BJ (cell line): ENCODE measurements at regions not wholly inside any gene's neighbourhood (a gene's known extent, or its start where the extent isn't known, plus 50 kb on each side); places are given as distances from the start of the nearest gene placed in this dataset.

Experiments used
- CTCF ChIA-PET: fragments of 350-600 bp; formaldehyde crosslinking; extraction: SDS; loops from one replicate; lab custom pipeline; 2021; ENCODE audit warnings: antibody characterized with exemption, inconsistent platforms; lab: Yijun Ruan, JAX
- POLR2A ChIA-PET: fragments of 300-600 bp; sonication (Branson Sonifier 250); formaldehyde crosslinking; extraction: SDS; loops from one replicate; lab custom pipeline; 2021; ENCODE audit warnings: antibody characterized with exemption; lab: Charles Lee
- DNase-seq: peaks from one replicate; pipeline ENCODE4 v3.0.0-alpha.2; 2011; ENCODE audit warnings: low read depth
- H3K27me3 ChIP-seq: 2 replicates; pipeline ENCODE4 v1.6.0; 2011; ENCODE audit warnings: low read length; ENCODE audit not compliant: control insufficient read depth, insufficient read depth
- H3K36me3 ChIP-seq: 2 replicates; pipeline ENCODE4 v1.5.1; 2011; ENCODE audit warnings: low read length; ENCODE audit not compliant: control insufficient read depth, insufficient read depth
- H3K4me3 ChIP-seq: 2 replicates; pipeline ENCODE4 v1.5.1; 2011; ENCODE audit warnings: low read depth, mild to moderate bottlenecking, control low read depth, low read length
- TF ChIP-seq, protein P1 (sequence below): IDR thresholded peaks from 2 replicates; pipeline ENCODE4 v1.5.1; 2011; ENCODE audit warnings: low read depth, mild to moderate bottlenecking, control low read depth, inconsistent platforms, low read length, moderate library complexity; ENCODE audit not compliant: insufficient read depth

DNA sequence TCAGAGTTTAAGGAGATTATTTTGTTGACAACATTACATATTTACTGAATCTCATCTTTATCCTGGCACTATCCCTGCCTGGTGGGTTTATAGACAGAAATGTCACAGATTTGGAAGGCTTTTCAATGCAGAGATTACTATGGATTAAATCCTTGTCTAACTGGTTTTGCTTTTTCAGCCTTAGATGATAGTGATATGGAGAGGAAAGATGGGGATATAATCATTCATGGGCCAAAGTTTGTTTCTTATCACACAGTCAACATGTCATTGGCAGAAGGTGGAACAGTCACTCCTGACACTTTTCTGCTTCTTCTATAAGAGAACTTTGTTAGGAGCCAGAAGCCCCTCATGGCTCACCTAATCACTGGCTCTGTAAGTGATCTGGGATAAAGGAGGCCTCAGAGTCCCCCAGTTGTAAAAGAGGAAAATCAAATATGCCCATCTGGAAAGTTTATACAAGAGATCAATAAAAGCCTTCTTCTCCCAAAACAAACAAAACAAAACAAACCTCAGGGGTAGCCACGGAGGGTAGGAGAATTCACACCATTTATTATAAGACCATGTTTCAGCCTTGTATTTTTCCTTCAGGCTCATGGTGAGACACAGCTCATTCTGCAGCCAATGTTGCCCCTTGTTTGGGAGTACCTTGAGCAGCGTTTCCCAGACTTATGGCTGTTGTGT, 101.2 kb downstream of the PCSK1 start:
- Histone ChIP-seq H3K27me3 (no peaks in the 10 kb centered on the region), H3K36me3 (no peaks in the 10 kb centered on the region), H3K4me3 (no peak overlapping the region)
- ChIA-PET POLR2A (no interaction called here), CTCF (interaction anchor here (1.6 kb wide), 1 partner anchor 473 kb away, joined by 5 read pairs; no protein-coding TSS in a partner anchor)
- TF ChIP-seq, protein P1, sequence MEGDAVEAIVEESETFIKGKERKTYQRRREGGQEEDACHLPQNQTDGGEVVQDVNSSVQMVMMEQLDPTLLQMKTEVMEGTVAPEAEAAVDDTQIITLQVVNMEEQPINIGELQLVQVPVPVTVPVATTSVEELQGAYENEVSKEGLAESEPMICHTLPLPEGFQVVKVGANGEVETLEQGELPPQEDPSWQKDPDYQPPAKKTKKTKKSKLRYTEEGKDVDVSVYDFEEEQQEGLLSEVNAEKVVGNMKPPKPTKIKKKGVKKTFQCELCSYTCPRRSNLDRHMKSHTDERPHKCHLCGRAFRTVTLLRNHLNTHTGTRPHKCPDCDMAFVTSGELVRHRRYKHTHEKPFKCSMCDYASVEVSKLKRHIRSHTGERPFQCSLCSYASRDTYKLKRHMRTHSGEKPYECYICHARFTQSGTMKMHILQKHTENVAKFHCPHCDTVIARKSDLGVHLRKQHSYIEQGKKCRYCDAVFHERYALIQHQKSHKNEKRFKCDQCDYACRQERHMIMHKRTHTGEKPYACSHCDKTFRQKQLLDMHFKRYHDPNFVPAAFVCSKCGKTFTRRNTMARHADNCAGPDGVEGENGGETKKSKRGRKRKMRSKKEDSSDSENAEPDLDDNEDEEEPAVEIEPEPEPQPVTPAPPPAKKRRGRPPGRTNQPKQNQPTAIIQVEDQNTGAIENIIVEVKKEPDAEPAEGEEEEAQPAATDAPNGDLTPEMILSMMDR: no peak
- no peak for DNase-seq

DNA sequence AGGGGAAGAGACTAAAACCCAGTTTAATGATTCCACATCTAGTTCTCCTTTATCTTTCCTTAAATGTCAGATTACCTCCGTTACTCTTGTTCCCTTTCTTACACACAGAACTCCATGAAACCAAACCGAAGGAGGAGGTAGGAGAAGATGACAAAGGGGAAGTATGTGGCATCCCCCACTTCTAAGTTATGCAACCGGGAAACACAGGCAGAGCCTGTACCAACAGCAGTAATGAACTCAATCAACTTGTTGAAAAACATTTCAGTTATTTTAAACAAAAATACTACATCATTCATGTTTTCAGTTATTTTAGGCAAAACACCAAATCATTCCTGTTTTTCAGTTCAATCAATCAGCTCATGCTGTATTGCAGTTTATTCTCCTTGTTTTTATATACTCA, 101.8 kb downstream of the PCSK1 start:
- ChIA-PET CTCF (interaction anchor here (1.6 kb wide), 1 partner anchor 472 kb away, joined by 5 read pairs; no protein-coding TSS in a partner anchor), POLR2A (no interaction called here)
- no peaks in the 10 kb centered on the region for H3K36me3 ChIP-seq
- no peaks in the 10 kb centered on the region for H3K27me3 ChIP-seq
- TF ChIP-seq, protein P1: no peak
- DNase-seq: no peak
- H3K4me3 ChIP-seq: no peak overlapping the region

DNA sequence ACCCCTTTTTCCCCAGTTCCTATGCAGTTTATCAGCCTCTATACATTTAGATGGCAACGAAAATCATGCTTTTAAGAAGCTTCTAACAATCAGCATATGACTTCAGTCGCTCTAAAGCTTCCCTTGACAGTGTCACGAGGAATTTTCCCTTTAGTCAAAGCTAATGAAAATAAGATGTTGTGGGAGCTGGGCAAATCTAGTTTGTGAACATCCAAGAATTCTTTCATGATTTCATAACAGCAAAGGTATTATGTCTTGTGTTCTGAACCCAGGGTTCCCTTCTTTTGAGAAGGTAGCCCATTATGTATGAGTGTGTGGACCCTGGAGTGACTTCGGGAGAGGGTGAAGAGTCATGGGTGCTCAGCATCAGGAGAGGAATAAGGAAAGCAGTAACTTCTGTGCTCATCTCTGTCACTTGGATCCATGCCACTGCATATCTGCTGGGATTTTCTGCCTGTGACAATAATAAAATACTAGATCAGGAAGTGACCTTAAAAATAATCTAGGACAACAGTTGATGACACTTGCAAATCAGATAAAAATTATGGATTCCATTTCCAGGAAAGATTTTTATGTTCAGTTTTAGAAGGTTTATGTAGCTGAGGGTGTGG, 102.4 kb downstream of the PCSK1 start:
- DNase-seq: no peak
- TF ChIP-seq, protein P1: no peak
- POLR2A ChIA-PET: interaction anchor here (0.8 kb wide), 1 partner anchor 496 kb away, joined by 3 read pairs; no protein-coding TSS in a partner anchor

DNA sequence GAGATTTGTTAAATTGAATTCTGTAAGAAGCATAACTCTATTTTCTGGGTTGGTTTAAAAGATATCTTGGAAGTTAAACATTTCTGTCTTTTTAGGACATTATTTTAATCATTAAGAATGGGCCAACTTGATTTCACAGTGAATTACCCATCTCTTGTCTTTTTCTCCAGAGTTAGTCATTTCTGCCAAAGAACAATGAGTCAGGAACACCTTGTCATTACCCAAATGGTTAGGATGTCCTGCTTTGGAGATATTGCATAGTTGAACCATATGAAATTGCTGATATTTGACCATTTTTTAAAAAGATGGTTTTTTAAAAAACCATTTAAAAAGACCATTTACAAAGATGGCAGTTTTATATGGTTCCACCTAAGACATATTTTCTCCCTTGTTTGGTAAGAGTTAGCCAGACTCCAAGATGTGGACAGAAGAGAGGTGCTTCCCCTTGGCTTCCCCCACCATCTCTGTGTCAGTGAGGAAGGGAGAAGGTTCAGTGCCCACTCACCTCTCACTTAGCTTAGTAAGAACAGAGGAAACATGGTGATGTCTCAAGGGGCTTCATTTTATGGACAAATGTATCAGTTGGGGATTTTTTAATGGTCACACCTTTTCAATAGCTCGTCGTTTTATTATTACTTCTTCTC, 103.0 kb downstream of the PCSK1 start:
- H3K36me3 ChIP-seq: no peaks in the 10 kb centered on the region
- ChIA-PET POLR2A (interaction anchor here (0.8 to 1.1 kb wide), 3 partner anchors 32 to 495 kb away, joined by 3 to 4 read pairs (median 3); no protein-coding TSS in a partner anchor), CTCF (interaction anchor here (1.6 to 1.8 kb wide), 2 partner anchors 470 to 471 kb away, joined by 5 read pairs; no protein-coding TSS in a partner anchor)
- no peak for DNase-seq
- H3K27me3 ChIP-seq: no peaks in the 10 kb centered on the region
- H3K4me3 ChIP-seq: no peak overlapping the region
- TF ChIP-seq, protein P1: no peak

More for the DNA sequence above, 102.4 kb downstream of the PCSK1 start:
- Histone ChIP-seq H3K36me3 (no peaks in the 10 kb centered on the region), H3K27me3 (no peaks in the 10 kb centered on the region), H3K4me3 (no peak overlapping the region)
- CTCF ChIA-PET: interaction anchor here (1.6 kb wide), 1 partner anchor 471 kb away, joined by 5 read pairs; no protein-coding TSS in a partner anchor

DNA sequence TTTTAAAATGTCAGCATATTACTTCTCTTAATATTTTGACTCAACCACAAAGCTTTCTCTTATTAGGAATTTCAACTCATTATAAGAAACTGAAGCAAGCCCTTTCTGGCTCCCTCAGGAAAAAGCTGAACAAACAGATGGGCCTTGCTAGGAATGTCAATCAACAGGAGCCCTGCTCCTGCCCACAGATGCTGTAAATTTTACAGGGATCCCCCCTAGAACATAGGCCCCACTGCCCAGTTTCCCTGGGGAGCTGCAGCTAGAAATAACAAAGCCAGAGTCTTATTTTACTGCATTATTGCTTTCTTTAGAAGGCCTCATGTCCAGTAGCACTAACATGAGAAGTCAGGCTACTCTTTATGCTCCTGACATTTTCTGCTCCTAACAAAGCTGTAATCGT, 103.8 kb downstream of the PCSK1 start:
- Histone ChIP-seq H3K4me3 (no peak overlapping the region), H3K36me3 (no peaks in the 10 kb centered on the region), H3K27me3 (no peaks in the 10 kb centered on the region)
- CTCF ChIA-PET: interaction anchor here (1.5 to 1.8 kb wide), 2 partner anchors 15 to 470 kb away, joined by 3 to 5 read pairs; no protein-coding TSS in a partner anchor
- TF ChIP-seq, protein P1: no peak
- POLR2A ChIA-PET: interaction anchor here (1.0 to 1.1 kb wide), 2 partner anchors 31 to 94 kb away, joined by 3 to 4 read pairs; no protein-coding TSS in a partner anchor
- no peak for DNase-seq
